Lower lobe of right lung (tissue), 2 donors: ENCODE measurements at regions not wholly inside any gene's neighbourhood (a gene's known extent, or its start where the extent isn't known, plus 50 kb on each side); places are given as distances from the start of the nearest gene placed in this dataset.
"Not testable (repeated sequence)": the region's sequence is repeated elsewhere in the genome, so short reads cannot be mapped to it uniquely, and the experiment has no call there.

Experiments used
- ATAC-seq, 2 donors: fragments of 200-7000 bp; cut with Tn5 transposase; one replicate each; pipeline ENCODE4 v1.9.1; 2020 to 2022; ENCODE audit warnings: mild to moderate bottlenecking in 2 of 2, moderate library complexity in 2 of 2
- DNase-seq: peaks from one replicate; pipeline ENCODE4 v3.0.0-alpha.2; 2020
- H3K27ac ChIP-seq: fragments of 200-600 bp; one replicate; pipeline ENCODE4 v1.8.0; 2022
- H3K27me3 ChIP-seq: fragments of 200-600 bp; one replicate; pipeline ENCODE4 v1.8.0; 2022; ENCODE audit warnings: low read depth
- H3K36me3 ChIP-seq: fragments of 200-600 bp; one replicate; pipeline ENCODE4 v1.8.0; 2022; ENCODE audit warnings: mild to moderate bottlenecking
- H3K4me1 ChIP-seq: fragments of 200-600 bp; one replicate; pipeline ENCODE4 v1.8.0; 2022
- H3K4me3 ChIP-seq: fragments of 200-600 bp; one replicate; pipeline ENCODE4 v1.8.0; 2022; ENCODE audit warnings: mild to moderate bottlenecking
- H3K9me3 ChIP-seq: fragments of 200-600 bp; one replicate; pipeline ENCODE4 v1.8.0; 2022
- intact Hi-C: fragments of 100-400 bp; cut with DNase I; formaldehyde crosslinking; loops from one replicate; pipeline ENCODE4 v1.11.0; 2022
- donor health status: DM: no; HTN: yes; CAD: no; lungs with severe emphysema.

DNA sequence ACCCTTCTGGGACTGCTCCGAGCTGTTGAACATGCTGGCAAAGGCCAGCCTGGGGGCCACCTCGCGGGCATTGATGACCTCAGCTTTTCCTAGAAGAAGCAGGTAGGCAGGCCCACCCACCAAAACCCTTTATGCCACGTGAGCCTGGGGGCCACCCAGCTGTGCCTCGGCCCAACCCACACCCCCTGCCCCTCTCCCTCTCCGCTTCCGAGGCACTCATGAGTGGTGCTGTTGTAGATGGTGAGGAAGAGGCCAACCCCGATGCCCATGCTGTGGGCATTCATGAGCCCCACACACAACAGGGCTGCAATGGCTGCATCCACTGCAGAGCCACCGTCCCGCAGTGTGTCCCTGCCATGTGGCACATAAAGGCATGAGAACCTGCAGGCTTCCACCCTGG lies 118.6 kb upstream of the DGCR6 start:
- ATAC-seq, H3K27ac ChIP-seq, H3K4me1 ChIP-seq, H3K9me3 ChIP-seq, H3K27me3 ChIP-seq, H3K36me3 ChIP-seq, H3K4me3 ChIP-seq, intact Hi-C loops: not testable (repeated sequence)
- peak; percentile 33 for DNase-seq

DNA sequence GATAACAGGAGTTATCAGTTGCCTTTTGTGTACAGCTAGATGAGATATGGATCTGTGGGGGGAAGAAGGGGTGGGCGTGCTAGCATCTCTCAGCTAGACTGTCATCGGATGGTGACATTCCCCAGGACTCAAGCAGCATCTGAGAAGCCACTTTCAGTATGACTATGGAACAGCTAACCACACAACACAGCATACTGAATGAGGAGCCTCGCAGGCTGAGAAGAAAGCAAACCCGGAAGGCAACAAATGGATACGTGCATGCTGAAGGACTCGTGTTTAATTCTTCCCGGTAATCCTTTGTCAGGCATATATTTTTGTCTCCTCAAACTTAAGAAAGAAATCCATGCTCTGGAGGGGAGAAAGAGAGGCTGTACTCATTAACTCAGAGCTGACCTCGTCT lies 95.7 kb upstream of the DGCR6 start:
- H3K4me3 ChIP-seq, H3K9me3 ChIP-seq, H3K27ac ChIP-seq, H3K4me1 ChIP-seq, DNase-seq, ATAC-seq, H3K27me3 ChIP-seq, intact Hi-C loops, H3K36me3 ChIP-seq: not testable (repeated sequence)

DNA sequence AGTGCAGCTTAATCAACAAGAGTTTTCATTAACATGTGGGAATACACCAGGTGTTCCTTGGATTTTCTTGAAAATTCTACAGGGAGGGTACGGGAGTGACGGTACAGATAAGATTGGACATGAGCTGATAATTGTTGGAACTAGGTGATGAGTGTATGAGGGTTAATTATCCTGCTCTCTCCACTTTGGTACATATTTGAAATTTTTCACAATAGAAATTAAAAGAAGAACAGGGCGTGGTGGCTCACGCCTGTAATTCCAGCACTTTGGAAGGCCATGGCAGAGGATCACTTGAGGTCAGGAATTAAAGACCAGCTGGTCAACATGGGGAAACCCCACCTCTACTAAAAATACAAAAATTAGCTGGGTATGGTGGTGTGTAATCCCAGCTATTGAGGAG lies 87.1 kb upstream of the DGCR6 start:
- H3K9me3 ChIP-seq, H3K27ac ChIP-seq, H3K27me3 ChIP-seq, DNase-seq, H3K36me3 ChIP-seq, H3K4me3 ChIP-seq, intact Hi-C loops, H3K4me1 ChIP-seq, ATAC-seq: not testable (repeated sequence)
